ENCODE measurements at regions not wholly inside any gene's neighbourhood (a gene's known extent, or its start where the extent isn't known, plus 50 kb on each side); places are given as distances from the start of the nearest gene placed in this dataset.

GRCh38 chr6:141301779-141302178 is 830.9 kb upstream of the GJE1 start:
- TF ChIP-seq RAD21 (conservative IDR thresholded peaks at IDR 0.05), result no peak
- no peak for TF ChIP-seq POLR2AphosphoS5 (IDR thresholded peaks at IDR 0.05)
- TF ChIP-seq CTCF (IDR thresholded peaks at IDR 0.05; ENCODE audit: poor library complexity, severe bottlenecking), result no peak

Data from neural cell (in vitro differentiated cells).